ENCODE measurements at regions not wholly inside any gene's neighbourhood (a gene's known extent, or its start where the extent isn't known, plus 50 kb on each side); places are given as distances from the start of the nearest gene placed in this dataset.

- TF ChIP-seq CTCF (conservative IDR thresholded peaks at IDR 0.05 in 1 of 2, IDR thresholded peaks at IDR 0.05 in 1 of 2; ENCODE audit: low read depth in 1 of 2, low read length in 2 of 2): no peak
- TF ChIP-seq EZH2 (IDR thresholded peaks at IDR 0.05; ENCODE audit: low read length, missing control alignments): no peak
Measured at GRCh38 chr12:107326237-107326636, 232.9 kb upstream of the CRY1 start.

Data from fibroblast of lung (primary cell).